ENCODE measurements at regions not wholly inside any gene's neighbourhood (a gene's known extent, or its start where the extent isn't known, plus 50 kb on each side); places are given as distances from the start of the nearest gene placed in this dataset.

DNA sequence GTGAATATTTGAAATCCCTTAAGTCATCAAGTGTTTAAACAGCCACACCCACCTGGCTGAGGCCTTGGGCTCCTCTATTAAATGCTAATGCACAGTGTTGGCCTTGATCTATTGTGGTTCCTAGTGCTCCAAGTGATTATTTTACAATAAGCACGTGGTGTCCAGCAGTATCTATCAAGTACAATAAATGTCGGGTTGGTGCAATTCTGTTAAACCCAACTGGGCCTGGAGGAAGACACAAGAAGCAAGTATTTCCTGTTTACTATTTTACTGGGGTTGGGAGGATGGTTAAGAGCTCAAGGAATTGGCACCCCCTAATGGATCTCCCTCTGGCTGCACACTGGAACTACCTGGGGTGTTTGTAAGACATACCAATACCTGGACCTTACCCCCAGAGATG is 72.1 kb upstream of the HNF1B start:
- TF ChIP-seq EZH2 (IDR thresholded peaks at IDR 0.05; ENCODE audit: insufficient read depth, poor library complexity, severe bottlenecking) (no peak), EZH2phosphoT487 (IDR thresholded peaks at IDR 0.05; ENCODE audit: insufficient read depth, low read depth) (no peak)

Data from GM23248 (cell line).